Superior temporal gyrus (tissue), 1 donor: ENCODE measurements at regions not wholly inside any gene's neighbourhood (a gene's known extent, or its start where the extent isn't known, plus 50 kb on each side); places are given as distances from the start of the nearest gene placed in this dataset.
"Not testable (repeated sequence)": the region's sequence is repeated elsewhere in the genome, so short reads cannot be mapped to it uniquely, and the experiment has no call there.

Experiments used
- DNase-seq: peaks from one replicate; pipeline ENCODE4 v3.0.0-alpha.2; 2016; ENCODE audit errors: extremely low spot score

- no peak for DNase-seq
These were observed 214.5 kb upstream of the PRSS1 start for GRCh38 chr7:142534726-142535122.

- no peak for DNase-seq
These were observed 215.4 kb upstream of the PRSS1 start for GRCh38 chr7:142533920-142534319.

DNA sequence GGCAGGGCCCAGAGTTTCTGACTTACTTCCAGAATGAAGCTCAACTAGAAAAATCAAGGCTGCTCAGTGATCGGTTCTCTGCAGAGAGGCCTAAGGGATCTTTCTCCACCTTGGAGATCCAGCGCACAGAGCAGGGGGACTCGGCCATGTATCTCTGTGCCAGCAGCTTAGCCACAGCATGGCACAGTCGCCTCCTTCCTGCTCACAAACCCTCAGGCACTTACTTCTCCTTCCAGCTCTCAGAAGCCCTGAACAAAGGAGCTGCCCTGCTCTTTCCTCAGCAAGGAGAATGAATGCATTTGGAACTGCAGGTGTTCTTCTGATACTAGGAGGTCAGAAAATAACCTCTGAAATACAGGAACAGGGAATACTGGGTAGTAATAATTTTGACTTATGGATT lies 219.7 kb upstream of the PRSS1 start:
- DNase-seq: no peak

DNA sequence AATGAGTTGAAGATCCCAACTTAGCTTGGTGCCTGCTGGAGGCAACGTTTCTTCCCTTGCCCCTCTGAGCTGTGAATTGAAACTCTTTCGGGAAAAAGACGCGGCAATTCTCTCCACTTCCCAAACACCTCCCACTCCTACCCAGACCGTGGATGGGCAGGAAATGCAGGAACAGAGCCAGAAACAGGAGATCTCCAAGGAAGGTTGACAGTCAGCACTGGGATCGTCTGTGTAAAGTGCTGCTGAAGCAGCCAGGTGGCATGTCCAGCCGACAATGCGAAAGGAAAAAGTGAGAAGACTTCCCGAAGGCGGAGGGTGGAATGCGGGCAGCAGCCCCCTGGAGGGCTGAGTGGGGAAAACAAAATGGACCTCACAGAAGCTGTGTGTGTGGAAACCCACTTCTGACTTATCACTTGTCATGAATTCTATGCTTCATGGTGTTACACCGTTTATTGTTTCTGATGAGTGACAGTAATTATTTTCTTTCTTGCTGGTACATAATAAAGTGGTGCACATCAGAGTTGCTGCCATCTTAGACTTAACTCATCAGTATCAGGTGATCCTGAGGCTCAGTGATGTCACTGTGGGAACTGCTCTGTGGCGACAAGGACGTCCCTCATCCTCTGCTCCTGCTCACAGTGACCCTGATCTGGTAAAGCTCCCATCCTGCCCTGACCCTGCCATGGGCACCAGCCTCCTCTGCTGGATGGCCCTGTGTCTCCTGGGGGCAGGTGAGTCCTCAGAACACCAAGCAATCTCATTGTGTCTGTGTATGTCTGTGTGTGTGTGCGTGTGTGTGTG lies 220.5 kb upstream of the PRSS1 start:
- DNase-seq: no peak

DNA sequence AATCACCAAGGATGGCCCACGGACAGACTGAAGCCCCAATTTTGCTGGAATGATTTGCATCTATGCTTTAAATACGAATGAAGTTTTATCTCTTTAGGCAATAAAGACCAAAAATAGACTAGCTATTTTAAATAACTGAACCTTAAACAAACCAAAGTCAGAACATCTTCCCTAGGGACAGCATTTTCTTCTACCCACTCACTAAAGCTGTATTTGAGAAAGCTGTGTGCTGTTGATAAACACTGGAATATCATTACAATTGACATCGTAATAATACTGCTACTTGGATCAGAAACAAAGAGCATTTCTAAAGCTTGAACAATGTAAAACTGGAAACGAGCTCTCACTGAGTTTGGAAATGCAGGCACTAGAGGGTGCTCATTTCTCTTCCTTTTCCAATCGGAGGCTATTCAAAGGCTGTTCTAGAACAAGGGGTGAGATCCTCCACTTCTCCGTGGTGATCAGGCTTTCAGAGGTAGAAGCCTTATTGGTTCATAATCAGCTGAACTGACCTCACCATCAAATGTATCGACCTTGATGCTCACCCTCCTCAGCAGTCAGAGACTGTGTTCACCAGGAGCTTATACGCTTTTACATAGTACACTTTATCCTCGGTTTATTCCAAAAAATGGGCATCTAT lies 225.3 kb upstream of the PRSS1 start:
- peak; percentile 70 for DNase-seq

- no peak for DNase-seq
These were observed 226.5 kb upstream of the PRSS1 start for GRCh38 chr7:142522735-142523134.

DNA sequence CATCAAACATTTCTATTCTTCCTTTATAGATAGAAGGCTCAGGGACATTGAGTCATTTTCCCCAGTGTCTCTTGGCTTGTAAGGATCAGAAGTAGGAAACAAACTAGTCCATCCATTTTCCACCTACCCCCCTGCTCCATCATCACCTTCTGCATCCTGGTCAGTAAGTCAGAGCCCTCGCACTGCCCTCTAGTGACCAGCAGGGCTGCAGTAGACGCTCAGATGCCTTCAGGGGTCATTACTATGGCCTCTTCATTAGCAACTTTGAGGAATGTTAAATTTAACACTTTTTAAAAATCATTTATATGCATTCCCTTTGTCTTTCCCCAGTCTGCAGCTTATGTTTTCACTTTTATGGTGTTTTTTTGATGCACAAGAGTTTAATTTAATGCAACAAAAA lies 228.4 kb upstream of the PRSS1 start:
- not testable (repeated sequence) for DNase-seq

DNA sequence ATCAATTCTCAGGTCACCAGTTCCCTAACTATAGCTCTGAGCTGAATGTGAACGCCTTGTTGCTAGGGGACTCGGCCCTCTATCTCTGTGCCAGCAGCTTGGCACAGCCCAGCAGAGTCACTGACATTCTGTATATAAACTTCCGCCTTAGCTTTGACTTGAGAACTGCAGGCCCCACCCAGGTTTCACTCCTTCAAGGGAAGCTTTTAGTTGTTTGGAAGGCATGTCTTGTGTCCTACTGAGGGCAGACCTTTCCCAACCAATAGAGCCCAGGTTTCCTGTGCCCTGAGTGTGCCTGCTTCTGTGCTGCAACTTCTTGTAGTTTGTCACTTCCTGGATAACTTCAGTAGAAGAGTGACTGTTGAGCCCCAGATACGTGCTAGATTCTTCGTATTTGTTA lies 228.8 kb upstream of the PRSS1 start:
- DNase-seq: not testable (repeated sequence)

DNA sequence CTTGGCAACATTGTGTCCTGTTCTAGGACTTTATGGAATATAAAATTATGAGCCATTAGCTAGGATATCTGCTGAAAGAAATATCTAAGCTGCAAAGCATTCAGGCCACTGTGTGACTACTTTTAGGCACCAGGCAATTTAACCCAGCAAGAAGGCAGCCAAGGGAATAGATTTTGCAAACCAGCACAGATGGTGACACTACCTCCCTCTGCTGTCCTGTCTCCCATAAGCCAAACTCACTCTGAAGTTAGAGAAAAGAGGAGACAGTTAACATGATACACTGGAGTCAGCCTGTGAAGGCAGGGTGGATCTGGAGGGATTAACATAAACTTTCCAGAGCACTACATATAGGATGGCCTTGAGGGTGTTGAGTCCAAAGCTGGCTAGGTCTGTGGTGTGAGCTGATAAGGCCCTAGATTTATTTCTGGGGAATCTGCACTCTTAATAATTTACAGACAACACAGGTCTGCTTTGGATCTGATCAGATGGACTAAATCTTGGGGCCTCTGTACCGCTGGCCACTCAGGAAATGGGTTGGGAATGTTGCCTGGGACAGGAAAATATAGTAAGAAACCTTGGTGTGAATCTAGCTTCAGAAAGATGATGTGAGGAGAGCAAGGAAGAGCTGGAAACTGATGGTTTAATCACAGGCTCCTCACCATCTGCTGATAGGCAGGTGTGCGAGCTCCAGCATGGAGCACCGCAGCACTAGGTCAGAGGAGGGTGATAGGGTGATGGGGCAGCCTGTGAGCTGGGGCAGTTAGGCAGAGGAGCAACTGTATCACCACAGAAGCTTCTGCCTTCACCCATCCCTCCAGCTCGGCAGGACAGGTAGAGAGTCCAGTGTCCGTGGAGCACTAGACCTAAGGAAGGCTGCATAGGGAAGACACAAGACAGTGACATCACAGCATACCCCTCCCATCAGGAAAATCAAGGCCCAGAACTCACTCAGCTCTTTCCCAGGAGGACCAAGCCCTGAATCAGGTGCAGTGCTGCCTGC lies 229.9 kb upstream of the PRSS1 start:
- no peak for DNase-seq

DNA sequence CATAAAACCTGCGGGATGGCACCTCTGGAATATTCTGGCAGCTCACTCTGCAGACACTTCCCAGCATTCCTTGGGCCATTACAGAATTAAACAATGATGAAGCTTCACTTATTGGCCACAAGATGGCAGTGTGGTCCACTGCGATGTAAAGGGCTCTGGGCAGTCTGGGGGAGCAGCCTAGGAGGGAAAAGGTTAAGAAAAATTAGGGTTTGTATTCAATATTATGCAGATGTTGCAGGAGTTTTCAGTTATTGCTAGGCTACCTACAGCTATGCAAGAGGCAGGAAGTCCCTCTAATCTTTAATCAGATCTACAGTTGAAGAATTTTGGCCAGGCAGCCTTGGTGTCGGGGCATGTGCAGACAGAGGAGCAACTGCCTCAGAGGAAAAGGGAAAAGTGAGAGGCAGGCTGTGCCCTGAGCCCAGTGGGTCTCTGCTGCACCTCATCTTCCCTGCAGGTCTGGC lies 233.2 kb upstream of the PRSS1 start:
- DNase-seq: peak; percentile 89

DNA sequence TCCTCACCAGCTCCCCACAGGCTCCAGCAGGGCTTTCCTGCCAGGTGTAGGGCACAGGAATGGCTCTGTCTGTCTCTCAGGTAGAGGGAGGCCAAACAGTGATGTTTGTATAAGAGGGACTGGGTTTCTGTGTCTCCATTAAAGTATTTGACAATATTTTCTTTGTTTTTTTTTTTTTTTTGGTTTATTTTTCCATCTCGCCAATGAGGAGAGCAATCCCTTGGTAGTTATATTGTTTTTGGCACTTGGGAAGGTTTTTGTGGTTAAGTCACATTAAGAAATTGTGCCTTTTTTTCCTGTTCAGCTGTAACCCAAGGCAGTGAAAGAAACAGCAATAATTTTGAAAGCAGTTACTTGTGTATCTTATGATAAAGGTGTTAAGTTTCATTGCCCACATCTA lies 234.6 kb upstream of the PRSS1 start:
- not testable (repeated sequence) for DNase-seq

DNA sequence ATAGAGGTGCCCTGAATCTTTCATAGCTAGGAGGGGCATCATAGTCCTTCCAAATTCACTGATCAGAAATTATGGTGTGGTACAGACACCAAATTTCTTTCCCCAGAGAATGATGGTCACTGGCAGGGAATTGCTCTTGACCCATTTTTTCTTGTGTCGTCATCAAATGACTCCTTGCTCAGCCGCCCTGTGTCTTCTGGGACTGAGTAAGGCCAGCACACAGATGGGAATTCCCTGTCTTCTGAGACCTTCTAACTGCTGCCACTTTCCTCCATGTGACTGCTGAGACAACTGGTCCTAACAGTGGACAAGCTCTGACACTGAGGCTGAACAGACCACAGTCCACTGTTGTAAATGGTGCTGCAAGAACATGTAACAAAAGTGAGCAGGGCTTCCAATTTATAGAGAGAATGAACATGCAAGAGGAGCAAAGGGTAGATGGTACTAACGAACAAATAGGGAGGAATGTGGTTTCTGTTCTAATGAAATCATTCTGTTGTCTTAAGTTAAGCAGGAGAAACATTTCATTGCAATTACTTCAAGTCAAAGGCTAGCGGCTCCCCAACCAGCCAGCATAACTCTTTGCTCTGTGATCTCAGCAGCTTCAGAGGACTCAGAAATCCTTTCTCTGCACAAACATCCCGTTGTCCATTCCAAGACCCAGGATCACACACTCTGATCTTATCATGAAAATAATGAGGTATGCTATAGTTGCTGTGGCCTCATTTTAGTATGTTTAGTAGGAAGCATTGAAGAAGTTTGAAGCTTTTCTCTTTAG lies 235.9 kb upstream of the PRSS1 start:
- DNase-seq: no peak

- no peak for DNase-seq
These were observed 237.5 kb upstream of the PRSS1 start for GRCh38 chr7:142511801-142512200.

DNA sequence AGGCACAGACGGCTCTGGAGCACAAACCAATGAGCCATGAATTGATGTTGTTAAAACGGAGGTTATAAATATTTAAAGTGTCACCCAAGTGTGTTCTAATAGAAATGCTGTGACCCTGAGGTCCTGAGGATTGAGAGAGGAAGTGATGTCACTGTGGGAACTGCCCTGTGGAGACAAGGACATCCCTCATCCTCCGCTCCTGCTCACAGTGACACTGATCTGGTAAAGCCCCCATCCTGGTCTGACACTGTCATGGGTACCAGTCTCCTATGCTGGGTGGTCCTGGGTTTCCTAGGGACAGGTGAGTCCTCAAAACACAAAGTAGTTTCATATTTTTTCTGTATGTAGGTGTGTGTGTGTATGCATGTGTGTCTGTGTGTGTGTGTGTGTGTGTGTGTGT lies 237.9 kb upstream of the PRSS1 start:
- no peak for DNase-seq

- DNase-seq: not testable (repeated sequence)
These were observed 240.0 kb upstream of the PRSS1 start for GRCh38 chr7:142509235-142509634.

- DNase-seq: no peak
These were observed 241.0 kb upstream of the PRSS1 start for GRCh38 chr7:142508251-142508650.

DNA sequence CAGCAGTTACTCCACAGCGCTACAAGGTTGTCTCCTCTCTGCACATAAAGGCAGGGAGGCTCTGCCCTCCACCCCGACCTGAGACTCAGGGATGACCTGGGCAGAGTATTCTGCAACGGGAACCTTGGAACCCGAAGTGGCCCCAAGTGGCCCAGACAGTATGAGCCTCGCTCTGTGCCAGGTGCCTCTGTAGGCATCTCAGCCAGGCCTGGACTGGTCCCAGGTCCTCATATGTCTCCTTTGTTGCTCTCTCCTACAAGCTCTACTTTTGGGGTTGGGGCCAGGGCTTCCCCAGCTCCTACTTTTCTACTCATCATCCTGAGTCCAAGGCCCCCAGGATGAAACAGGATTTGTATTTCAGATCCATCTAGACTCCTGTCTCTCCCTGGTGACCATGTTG lies 241.5 kb upstream of the PRSS1 start:
- DNase-seq: no peak

- not testable (repeated sequence) for DNase-seq
These were observed 242.2 kb upstream of the PRSS1 start for GRCh38 chr7:142507066-142507465.

GRCh38 chr7:142506601-142507000 lies 242.7 kb upstream of the PRSS1 start:
- no peak for DNase-seq

GRCh38 chr7:142503949-142504348 lies 245.3 kb upstream of the PRSS1 start:
- not testable (repeated sequence) for DNase-seq

GRCh38 chr7:142503036-142503435 lies 245.2 kb upstream of the PRSS58 start:
- DNase-seq: no peak
